Bone marrow (tissue), 2 donors: ENCODE measurements at regions not wholly inside any gene's neighbourhood (a gene's known extent, or its start where the extent isn't known, plus 50 kb on each side); places are given as distances from the start of the nearest gene placed in this dataset.
"Not testable (repeated sequence)": the region's sequence is repeated elsewhere in the genome, so short reads cannot be mapped to it uniquely, and the experiment has no call there.

Experiments used
- DNase-seq, 2 donors: peaks; one replicate each; lab custom pipeline; 2025; lab: John Stamatoyannopoulos, UW

GRCh38 chr9:110121170-110121569, 86.8 kb downstream of the C9orf152 start:
- DNase-seq = no peak

- DNase-seq = no peak
Observed at GRCh38 chr9:110123341-110124095, 84.4 kb downstream of the C9orf152 start.

GRCh38 chr9:110124439-110124838, 83.5 kb downstream of the C9orf152 start:
- DNase-seq = no peak

GRCh38 chr9:110125207-110125751, 82.7 kb downstream of the C9orf152 start:
- no peak for DNase-seq

- DNase-seq = no peak
Observed at GRCh38 chr9:110125763-110126351, 82.1 kb downstream of the C9orf152 start.

GRCh38 chr9:110126499-110126941, 81.4 kb downstream of the C9orf152 start:
- peak in 1 of 2 donors; percentile 57 for DNase-seq

GRCh38 chr9:110126986-110127864, 80.7 kb downstream of the C9orf152 start:
- DNase-seq = no peak

- no peak for DNase-seq
Observed at GRCh38 chr9:110128664-110129329, 79.2 kb downstream of the C9orf152 start.

GRCh38 chr9:110129425-110129824, 78.5 kb downstream of the C9orf152 start:
- DNase-seq = no peak

GRCh38 chr9:110130211-110130610, 77.7 kb downstream of the C9orf152 start:
- DNase-seq = no peak

GRCh38 chr9:110130791-110131416, 77.1 kb downstream of the C9orf152 start:
- no peak for DNase-seq

- DNase-seq = no peak
Observed at GRCh38 chr9:110131499-110131898, 76.5 kb downstream of the C9orf152 start.

GRCh38 chr9:110132531-110132930, 75.4 kb downstream of the C9orf152 start:
- DNase-seq = not testable (repeated sequence)

GRCh38 chr9:110133059-110133458, 74.9 kb downstream of the C9orf152 start:
- DNase-seq = no peak

- peak in 1 of 2 donors; percentile 17 for DNase-seq
Observed at GRCh38 chr9:110133608-110134210, 74.2 kb downstream of the C9orf152 start.

GRCh38 chr9:110135846-110136245, 72.1 kb downstream of the C9orf152 start:
- no peak for DNase-seq

GRCh38 chr9:110136802-110137201, 71.2 kb downstream of the C9orf152 start:
- DNase-seq = no peak

- DNase-seq = no peak
Observed at GRCh38 chr9:110140276-110140675, 67.7 kb downstream of the C9orf152 start.

- DNase-seq = no peak
Observed at GRCh38 chr9:110141227-110141793, 66.6 kb downstream of the C9orf152 start.

- no peak for DNase-seq
Observed at GRCh38 chr9:110142253-110142652, 65.7 kb downstream of the C9orf152 start.
